HCT116 (cell line): ENCODE measurements at regions not wholly inside any gene's neighbourhood (a gene's known extent, or its start where the extent isn't known, plus 50 kb on each side); places are given as distances from the start of the nearest gene placed in this dataset.

Experiments used
- ATAC-seq: fragments of 200-7000 bp; cut with Tn5 transposase; 2 replicates; pipeline ENCODE4 v1.9.1; 2020; ENCODE audit warnings: mild to moderate bottlenecking, moderate library complexity
- BruUV-seq: library from RNA; stranded (reverse); fragments of 400-500 nt; replicated peaks from 2 replicates; lab custom pipeline; 2021; lab: Mats Ljungman, UMichigan
- CTCF ChIA-PET: fragments of 300-600 bp; sonication (Branson Sonifier 250); formaldehyde crosslinking; loops from one replicate; lab custom pipeline; 2021; ENCODE audit warnings: antibody characterized with exemption; lab: Charles Lee
- POLR2A ChIA-PET: fragments of 300-600, 350-600 bp; sonication (Branson Sonifier 250); formaldehyde crosslinking; loops from one replicate; lab custom pipeline; 2021; ENCODE audit warnings: antibody characterized with exemption; lab: Charles Lee
- RAD21 ChIA-PET, 2 experiments: fragments of 300-600 bp; sonication (Branson Sonifier 250); formaldehyde crosslinking; loops; one replicate each; lab custom pipeline; 2023; ENCODE audit warnings: low total read pairs in 2 of 2; ENCODE audit not compliant: uncharacterized antibody in 2 of 2, unreplicated experiment in 2 of 2, low non-redundant PET in 1 of 2; lab: Charles Lee
- DNase-seq: peaks from one replicate; pipeline ENCODE4 v3.0.0-alpha.2; 2010; ENCODE audit warnings: low read depth, low spot score
- H2AFZ ChIP-seq: fragments of 200-600 bp; shearing (Covaris generic), sonication (generic); 2 replicates; pipeline ENCODE4 v1.6.1; 2017; ENCODE audit warnings: low read depth, mixed run types, mixed read lengths, antibody characterized with exemption, low read length; ENCODE audit not compliant: poor library complexity, severe bottlenecking
- H3K27ac ChIP-seq: 2 replicates; pipeline ENCODE4 v1.5.1; 2012; ENCODE audit warnings: low read depth, low read length
- H3K27me3 ChIP-seq: fragments of 200-600 bp; sonication (generic); 2 replicates; pipeline ENCODE4 v1.6.1; 2016; ENCODE audit warnings: mixed run types, low read length, mixed read lengths; ENCODE audit not compliant: insufficient read depth
- H3K36me3 ChIP-seq, 2 experiments: fragments of 200-500 bp in 1 of 2; fragments of 200-600 bp in 1 of 2; sonication (Bioruptor generic) in 1 of 2; sonication (generic) in 1 of 2; 2 replicates each; pipeline versions ENCODE4 v1.5.1 to v1.6.1; 2014 to 2016; ENCODE audit warnings: low read length in 2 of 2, inconsistent platforms in 1 of 2, mixed read lengths in 1 of 2, mixed run types in 1 of 2; ENCODE audit not compliant: insufficient read depth in 2 of 2, control insufficient read depth in 1 of 2
- H3K4me1 ChIP-seq, 2 experiments: fragments of 200-600 bp in 1 of 2; sonication (generic) in 1 of 2; 2 replicates each; pipeline versions ENCODE4 v1.5.1 to v1.6.1; 2012 to 2017; ENCODE audit warnings: low read length in 2 of 2, inconsistent platforms in 1 of 2, mild to moderate bottlenecking in 1 of 2, mixed read lengths in 1 of 2, mixed run types in 1 of 2, moderate library complexity in 1 of 2; ENCODE audit not compliant: insufficient read depth in 2 of 2, control insufficient read depth in 1 of 2
- H3K4me2 ChIP-seq: fragments of 200-600 bp; sonication (generic); 2 replicates; pipeline ENCODE4 v1.6.1; 2017; ENCODE audit warnings: mixed run types, low read length, mixed read lengths
- H3K4me3 ChIP-seq, 2 experiments: fragments of 200-600 bp in 1 of 2; sonication (generic) in 1 of 2; replicated peaks in 1 of 2; 2 replicates each; pipeline ENCODE4 v1.5.1; 2011 to 2016; ENCODE audit warnings: low read length in 2 of 2, control low read depth in 1 of 2, low read depth in 1 of 2, mild to moderate bottlenecking in 1 of 2, mixed read lengths in 1 of 2, mixed run types in 1 of 2
- H3K79me2 ChIP-seq: fragments of 200-600 bp; sonication (generic); 2 replicates; pipeline ENCODE4 v1.6.1; 2017; ENCODE audit warnings: mild to moderate bottlenecking, mixed run types, low read length, moderate library complexity, mixed read lengths; ENCODE audit not compliant: insufficient read depth
- H3K9ac ChIP-seq: fragments of 200-600 bp; sonication (generic); 2 replicates; pipeline ENCODE4 v1.6.1; 2016; ENCODE audit warnings: low read length, mixed read lengths
- H3K9me2 ChIP-seq: fragments of 200-600 bp; sonication (generic), shearing (Covaris generic); 2 replicates; pipeline ENCODE4 v1.6.1; 2017; ENCODE audit warnings: mixed run types, mild to moderate bottlenecking, moderate library complexity; ENCODE audit not compliant: insufficient read depth
- H3K9me3 ChIP-seq, 2 experiments: fragments of 200-500 bp in 1 of 2; fragments of 200-600 bp in 1 of 2; sonication (Bioruptor generic) in 1 of 2; sonication (generic) in 1 of 2; 2 replicates each; pipeline ENCODE4 v1.6.1; 2014 to 2017; ENCODE audit warnings: low read length in 2 of 2, mixed read lengths in 2 of 2, inconsistent platforms in 1 of 2, low read depth in 1 of 2, mild to moderate bottlenecking in 1 of 2, mixed run types in 1 of 2, moderate library complexity in 1 of 2; ENCODE audit not compliant: control insufficient read depth in 1 of 2, insufficient read depth in 1 of 2
- H4K20me1 ChIP-seq: fragments of 200-600 bp; sonication (generic), shearing (Covaris generic); 2 replicates; pipeline ENCODE4 v1.6.1; 2017; ENCODE audit warnings: mixed run types, mild to moderate bottlenecking, moderate library complexity; ENCODE audit not compliant: insufficient read depth
- ATF3 ChIP-seq: IDR thresholded peaks from 2 replicates; pipeline ENCODE4 v1.6.1; 2012
- CBX3 ChIP-seq: IDR thresholded peaks from 2 replicates; pipeline ENCODE4 v1.6.1; 2012; ENCODE audit warnings: low read depth
- CEBPB ChIP-seq: IDR thresholded peaks from 2 replicates; pipeline ENCODE4 v1.6.1; 2012; ENCODE audit warnings: low read depth
- CTCF ChIP-seq, 3 experiments: fragments of 200-600 bp in 1 of 3; sonication (generic) in 1 of 3; IDR thresholded peaks in 2 of 3; conservative IDR thresholded peaks in 1 of 3; 2 replicates each; pipeline ENCODE4 v1.5.1; 2012 to 2017; ENCODE audit warnings: low read depth in 2 of 3, low read length in 2 of 3, antibody characterized with exemption in 1 of 3, borderline replicate concordance in 1 of 3, control low read depth in 1 of 3, mild to moderate bottlenecking in 1 of 3, mixed read lengths in 1 of 3, mixed run types in 1 of 3, moderate library complexity in 1 of 3; ENCODE audit not compliant: insufficient read depth in 1 of 3
- EGR1 ChIP-seq: IDR thresholded peaks from 2 replicates; pipeline ENCODE4 v1.6.1; 2012; ENCODE audit warnings: low read depth
- EZH2 ChIP-seq: fragments of 200-600 bp; sonication (generic); IDR thresholded peaks from 2 replicates; pipeline ENCODE4 v1.6.1; 2017; ENCODE audit warnings: antibody characterized with exemption, mixed run types
- EZH2phosphoT487 ChIP-seq: fragments of 200-600 bp; IDR thresholded peaks from 2 replicates; pipeline ENCODE4 v1.6.1; 2018; ENCODE audit warnings: antibody characterized with exemption, borderline replicate concordance
- SIN3A ChIP-seq: IDR thresholded peaks from 2 replicates; pipeline ENCODE4 v1.6.1; 2012; ENCODE audit warnings: low read depth
- SP1 ChIP-seq: IDR thresholded peaks from 2 replicates; pipeline ENCODE4 v1.6.1; 2012; ENCODE audit warnings: low read depth
- SRF ChIP-seq: IDR thresholded peaks from 2 replicates; pipeline ENCODE4 v1.6.1; 2012; ENCODE audit warnings: low read depth
- YY1 ChIP-seq: IDR thresholded peaks from 2 replicates; pipeline ENCODE4 v1.6.1; 2011; ENCODE audit warnings: low read length, low read depth, moderate library complexity, mild to moderate bottlenecking; ENCODE audit not compliant: insufficient replicate concordance; ENCODE audit errors: extremely low read depth
- ZFX ChIP-seq: fragments of 450-650 bp; IDR thresholded peaks from 2 replicates; pipeline ENCODE4 v1.6.1; 2017
- intact Hi-C: fragments of 100-400 bp; cut with micrococcal nuclease; formaldehyde crosslinking; loops from 2 replicates; pipeline ENCODE4 v1.10.0; 2022
- TF ChIP-seq, protein P1 (sequence below): IDR thresholded peaks from 2 replicates; pipeline ENCODE4 v1.6.1; 2012

GRCh38 chr9:88645879-88646199 lies 110.9 kb downstream of the NXNL2 start:
- no peak for DNase-seq
- ATAC-seq = no peak
- ChIA-PET CTCF (no interaction called here), RAD21 (no interaction called here), POLR2A (no interaction called here)
- no peak overlapping the region for H3K4me2 ChIP-seq
- H2AFZ ChIP-seq = no peak overlapping the region
- no peak for TF ChIP-seq CEBPB
- no peak for TF ChIP-seq CBX3
- TF ChIP-seq SIN3A = no peak
- TF ChIP-seq, protein P1, sequence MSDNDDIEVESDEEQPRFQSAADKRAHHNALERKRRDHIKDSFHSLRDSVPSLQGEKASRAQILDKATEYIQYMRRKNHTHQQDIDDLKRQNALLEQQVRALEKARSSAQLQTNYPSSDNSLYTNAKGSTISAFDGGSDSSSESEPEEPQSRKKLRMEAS = no peak
- H3K4me1 ChIP-seq = no peaks in the 10 kb centered on the region
- no peak overlapping the region for H3K27ac ChIP-seq
- H3K9me2 ChIP-seq = no peaks in the 10 kb centered on the region; the same call in 1 of the 2 replicates
- BruUV-seq = no TSS peak
- no peaks in the 10 kb centered on the region for H4K20me1 ChIP-seq
- no peak overlapping the region for H3K9ac ChIP-seq
- no peaks in the 10 kb centered on the region for H3K36me3 ChIP-seq
- H3K4me3 ChIP-seq = no peak overlapping the region
- intact Hi-C loops = no loop called here
- no peaks in the 10 kb centered on the region for H3K9me3 ChIP-seq
- no peaks in the 10 kb centered on the region for H3K79me2 ChIP-seq
- no peaks in the 10 kb centered on the region for H3K27me3 ChIP-seq

DNA sequence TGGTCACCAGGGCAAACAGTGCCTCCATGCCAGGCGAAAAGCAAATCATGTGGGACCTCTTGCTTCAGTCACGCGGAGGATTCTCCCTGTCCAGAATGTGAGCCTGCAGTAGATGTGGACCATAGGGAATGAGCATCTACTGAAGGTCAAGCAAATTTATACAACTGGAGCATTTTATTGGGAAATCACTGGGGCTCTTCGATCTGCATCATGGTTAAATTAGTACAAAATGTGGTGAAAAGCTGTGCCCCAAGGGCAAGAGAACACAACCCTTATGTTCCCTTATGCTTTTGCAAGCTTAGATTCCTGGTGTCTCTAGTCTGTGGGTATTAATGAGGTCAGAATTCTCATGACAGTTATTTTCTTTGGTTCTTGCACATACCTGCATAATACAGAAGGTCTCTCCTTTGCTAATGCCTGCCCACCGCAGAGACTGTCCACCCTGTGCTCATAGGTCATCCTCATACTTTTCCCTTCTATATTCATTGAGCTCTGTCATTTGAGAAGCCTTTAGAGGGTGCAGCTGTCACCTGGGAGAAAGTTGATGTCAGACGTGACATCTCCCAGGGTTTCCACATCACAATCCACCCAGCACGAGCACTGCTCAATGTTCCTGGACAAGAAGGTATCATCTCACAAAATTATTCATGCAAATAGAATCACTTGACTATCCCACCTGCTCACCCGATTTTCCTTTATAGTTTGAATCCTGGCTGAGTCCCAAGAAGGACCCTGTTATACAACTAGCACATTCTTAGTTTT lies 111.7 kb downstream of the NXNL2 start:
- Histone ChIP-seq H3K4me2 (no peak overlapping the region), H3K9ac (no peak overlapping the region), H3K79me2 (no peaks in the 10 kb centered on the region), H2AFZ (no peak overlapping the region), H3K9me2 (no peaks in the 10 kb centered on the region; the same call in 1 of the 2 replicates), H3K9me3 (no peaks in the 10 kb centered on the region), H3K36me3 (no peaks in the 10 kb centered on the region), H3K4me3 (no peak overlapping the region), H3K27me3 (no peaks in the 10 kb centered on the region), H4K20me1 (no peaks in the 10 kb centered on the region), H3K27ac (no peak overlapping the region), H3K4me1 (peaks cover 0 to under 1% of the 10 kb centered on the region in 2 experiments; a peak in 1 of 4 replicates)
- ATAC-seq = no peak
- no peak for TF ChIP-seq EZH2
- no peak for TF ChIP-seq SP1
- no peak for TF ChIP-seq CTCF (IDR thresholded peaks at IDR 0.05 in 2 of 3, conservative IDR thresholded peaks at IDR 0.05 in 1 of 3; ENCODE audit: borderline replicate concordance in 1 of 3, insufficient read depth in 1 of 3, low read depth in 2 of 3, low read length in 2 of 3)
- no peak for TF ChIP-seq YY1
- TF ChIP-seq ATF3 = no peak
- no peak for TF ChIP-seq ZFX
- TF ChIP-seq EGR1 = no peak
- TF ChIP-seq SRF = no peak
- TF ChIP-seq, protein P1 = no peak
- no peak for TF ChIP-seq CEBPB
- no peak for TF ChIP-seq EZH2phosphoT487
- ChIA-PET POLR2A (no interaction called here), RAD21 (no interaction called here), CTCF (no interaction called here)
- no peak for DNase-seq
- BruUV-seq = no TSS peak
- intact Hi-C loops = no loop called here
